ENCODE measurements at regions not wholly inside any gene's neighbourhood (a gene's known extent, or its start where the extent isn't known, plus 50 kb on each side); places are given as distances from the start of the nearest gene placed in this dataset.

- ChIA-PET CTCF (no interaction called here), POLR2A (no interaction called here)
Measured at GRCh38 chr13:85694992-85695391, 104.2 kb downstream of the SLITRK6 start.

GRCh38 chr13:85693889-85694511 lies 105.2 kb downstream of the SLITRK6 start:
- no peak for DNase-seq (ENCODE audit: low read depth, low spot score)
- Histone ChIP-seq H3K4me3 (replicated peaks in 1 of 2; ENCODE audit: low read depth in 1 of 2, low read length in 2 of 2) (no peak overlapping the region), H3K27me3 (ENCODE audit: insufficient read depth, low read length) (no peaks in the 10 kb centered on the region), H4K20me1 (ENCODE audit: insufficient read depth) (no peaks in the 10 kb centered on the region), H3K4me1 (ENCODE audit: control insufficient read depth in 1 of 2, insufficient read depth in 2 of 2, low read length in 2 of 2) (no peaks in the 10 kb centered on the region), H2AFZ (ENCODE audit: low read depth, low read length, poor library complexity, severe bottlenecking) (no peak overlapping the region), H3K36me3 (ENCODE audit: control insufficient read depth in 1 of 2, insufficient read depth in 2 of 2, low read length in 2 of 2) (no peaks in the 10 kb centered on the region), H3K79me2 (ENCODE audit: insufficient read depth, low read length) (no peaks in the 10 kb centered on the region), H3K9me3 (ENCODE audit: control insufficient read depth in 1 of 2, insufficient read depth in 1 of 2, low read depth in 1 of 2, low read length in 2 of 2) (no peaks in the 10 kb centered on the region), H3K27ac (ENCODE audit: low read depth, low read length) (no peak overlapping the region), H3K4me2 (ENCODE audit: low read length) (no peak overlapping the region), H3K9me2 (ENCODE audit: insufficient read depth) (no peaks in the 10 kb centered on the region), H3K9ac (ENCODE audit: low read length) (no peak overlapping the region)
- BruUV-seq (replicated peaks), result no TSS peak
- no peak for ATAC-seq
- RAD21 ChIA-PET (ENCODE audit: low non-redundant PET in 1 of 2, low total read pairs in 2 of 2, uncharacterized antibody in 2 of 2, unreplicated experiment in 2 of 2), result interaction anchor here in 1 of 2 experiments (0.6 kb wide), 1 partner anchor 565 kb away, joined by 3 read pairs; no protein-coding TSS in a partner anchor
- POLR2A ChIA-PET, result no interaction called here
- intact Hi-C loops (cut with micrococcal nuclease), result no loop called here
- CTCF ChIA-PET, result no interaction called here
- TF ChIP-seq CBX3 (IDR thresholded peaks at IDR 0.05; ENCODE audit: low read depth) (no peak), RAD21 (IDR thresholded peaks at IDR 0.05; ENCODE audit: low read depth) (no peak), EZH2phosphoT487 (IDR thresholded peaks at IDR 0.05; ENCODE audit: borderline replicate concordance) (no peak), CTCF (IDR thresholded peaks at IDR 0.05 in 2 of 3, conservative IDR thresholded peaks at IDR 0.05 in 1 of 3; ENCODE audit: borderline replicate concordance in 1 of 3, insufficient read depth in 1 of 3, low read depth in 2 of 3, low read length in 2 of 3) (no peak), ELF1 (IDR thresholded peaks at IDR 0.05; ENCODE audit: borderline replicate concordance, low read depth) (no peak), ZNF274 (IDR thresholded peaks at IDR 0.05; ENCODE audit: low read depth, low read length) (no peak), ATF3 (IDR thresholded peaks at IDR 0.05) (no peak), JUND (IDR thresholded peaks at IDR 0.05) (no peak), CEBPB (IDR thresholded peaks at IDR 0.05; ENCODE audit: low read depth) (no peak)

More at GRCh38 chr13:85694992-85695391, 104.2 kb downstream of the SLITRK6 start:
- Histone ChIP-seq H2AFZ (ENCODE audit: low read depth, low read length, poor library complexity, severe bottlenecking) (no peak overlapping the region), H3K4me3 (replicated peaks in 1 of 2; ENCODE audit: low read depth in 1 of 2, low read length in 2 of 2) (no peak overlapping the region), H3K4me1 (ENCODE audit: control insufficient read depth in 1 of 2, insufficient read depth in 2 of 2, low read length in 2 of 2) (no peaks in the 10 kb centered on the region), H3K9me2 (ENCODE audit: insufficient read depth) (no peaks in the 10 kb centered on the region), H3K27ac (ENCODE audit: low read depth, low read length) (no peak overlapping the region), H3K27me3 (ENCODE audit: insufficient read depth, low read length) (no peaks in the 10 kb centered on the region), H3K9me3 (ENCODE audit: control insufficient read depth in 1 of 2, insufficient read depth in 1 of 2, low read depth in 1 of 2, low read length in 2 of 2) (no peaks in the 10 kb centered on the region), H4K20me1 (ENCODE audit: insufficient read depth) (no peaks in the 10 kb centered on the region), H3K79me2 (ENCODE audit: insufficient read depth, low read length) (no peaks in the 10 kb centered on the region), H3K9ac (ENCODE audit: low read length) (no peak overlapping the region), H3K36me3 (ENCODE audit: control insufficient read depth in 1 of 2, insufficient read depth in 2 of 2, low read length in 2 of 2) (no peaks in the 10 kb centered on the region), H3K4me2 (ENCODE audit: low read length) (no peak overlapping the region)
- TF ChIP-seq FOSL1 (IDR thresholded peaks at IDR 0.05; ENCODE audit: low read depth), result no peak
- no peak for TF ChIP-seq CBX3 (IDR thresholded peaks at IDR 0.05; ENCODE audit: low read depth)
- TF ChIP-seq EZH2phosphoT487 (IDR thresholded peaks at IDR 0.05; ENCODE audit: borderline replicate concordance), result no peak
- no peak for TF ChIP-seq SIN3A (IDR thresholded peaks at IDR 0.05; ENCODE audit: low read depth)
- TF ChIP-seq EZH2 (IDR thresholded peaks at IDR 0.05), result no peak
- TF ChIP-seq YY1 (IDR thresholded peaks at IDR 0.05; ENCODE audit: extremely low read depth, insufficient replicate concordance, low read depth, low read length), result no peak
- TF ChIP-seq ELF1 (IDR thresholded peaks at IDR 0.05; ENCODE audit: borderline replicate concordance, low read depth), result no peak
- no peak for TF ChIP-seq JUND (IDR thresholded peaks at IDR 0.05)
- no peak for TF ChIP-seq POLR2AphosphoS5 (IDR thresholded peaks at IDR 0.05; ENCODE audit: low read depth, low read length)
- intact Hi-C loops (cut with micrococcal nuclease), result no loop called here
- no peak for ATAC-seq
- RAD21 ChIA-PET (ENCODE audit: low non-redundant PET in 1 of 2, low total read pairs in 2 of 2, uncharacterized antibody in 2 of 2, unreplicated experiment in 2 of 2), result no interaction called here
- DNase-seq (ENCODE audit: low read depth, low spot score), result no peak
- no TSS peak for BruUV-seq (replicated peaks)

All from HCT116 (cell line).